ENCODE measurements at regions not wholly inside any gene's neighbourhood (a gene's known extent, or its start where the extent isn't known, plus 50 kb on each side); places are given as distances from the start of the nearest gene placed in this dataset.

GRCh38 chr16:86979984-86980553 is 337.1 kb downstream of the C16orf95 start:
- DNase-seq (ENCODE audit: low spot score), result no peak

GRCh38 chr16:86980644-86981043 is 336.5 kb downstream of the C16orf95 start:
- no peak for DNase-seq (ENCODE audit: low spot score)

GRCh38 chr16:86982347-86982596 is 334.9 kb downstream of the C16orf95 start:
- DNase-seq (ENCODE audit: low spot score), result no peak

- DNase-seq (ENCODE audit: low spot score), result no peak
Measured at GRCh38 chr16:86982912-86983311, 334.3 kb downstream of the C16orf95 start.

- DNase-seq (ENCODE audit: low spot score), result no peak
Measured at GRCh38 chr16:86983621-86984020, 333.6 kb downstream of the C16orf95 start.

- no peak for DNase-seq (ENCODE audit: low spot score)
Measured at GRCh38 chr16:86984343-86984742, 332.8 kb downstream of the C16orf95 start.

- no peak for DNase-seq (ENCODE audit: low spot score)
Measured at GRCh38 chr16:86984991-86985647, 332.1 kb downstream of the C16orf95 start.

GRCh38 chr16:86985648-86986015 is 331.6 kb downstream of the C16orf95 start:
- DNase-seq (ENCODE audit: low spot score), result no peak

GRCh38 chr16:86986136-86986535 is 331.1 kb downstream of the C16orf95 start:
- DNase-seq (ENCODE audit: low spot score), result no peak

GRCh38 chr16:86986809-86987487 is 330.2 kb downstream of the C16orf95 start:
- DNase-seq (ENCODE audit: low spot score), result no peak

- no peak for DNase-seq (ENCODE audit: low spot score)
Measured at GRCh38 chr16:86987746-86988670, 329.2 kb downstream of the C16orf95 start.

GRCh38 chr16:86988920-86989696 is 328.1 kb downstream of the C16orf95 start:
- no peak for DNase-seq (ENCODE audit: low spot score)

GRCh38 chr16:86990451-86990850 is 326.7 kb downstream of the C16orf95 start:
- no peak for DNase-seq (ENCODE audit: low spot score)

- no peak for DNase-seq (ENCODE audit: low spot score)
Measured at GRCh38 chr16:86991679-86992078, 325.5 kb downstream of the C16orf95 start.

- DNase-seq (ENCODE audit: low spot score), result no peak
Measured at GRCh38 chr16:86992587-86992986, 324.6 kb downstream of the C16orf95 start.

- no peak for DNase-seq (ENCODE audit: low spot score)
Measured at GRCh38 chr16:86993426-86994110, 323.6 kb downstream of the C16orf95 start.

GRCh38 chr16:86994215-86994614 is 323.0 kb downstream of the C16orf95 start:
- no peak for DNase-seq (ENCODE audit: low spot score)

- no peak for DNase-seq (ENCODE audit: low spot score)
Measured at GRCh38 chr16:86994651-86995171, 322.5 kb downstream of the C16orf95 start.

GRCh38 chr16:86995456-86995855 is 321.7 kb downstream of the C16orf95 start:
- no peak for DNase-seq (ENCODE audit: low spot score)

GRCh38 chr16:86996081-86996480 is 321.1 kb downstream of the C16orf95 start:
- DNase-seq (ENCODE audit: low spot score), result no peak

- DNase-seq (ENCODE audit: low spot score), result no peak
Measured at GRCh38 chr16:86997058-86997457, 320.1 kb downstream of the C16orf95 start.
